ENCODE measurements at regions not wholly inside any gene's neighbourhood (a gene's known extent, or its start where the extent isn't known, plus 50 kb on each side); places are given as distances from the start of the nearest gene placed in this dataset.

DNA sequence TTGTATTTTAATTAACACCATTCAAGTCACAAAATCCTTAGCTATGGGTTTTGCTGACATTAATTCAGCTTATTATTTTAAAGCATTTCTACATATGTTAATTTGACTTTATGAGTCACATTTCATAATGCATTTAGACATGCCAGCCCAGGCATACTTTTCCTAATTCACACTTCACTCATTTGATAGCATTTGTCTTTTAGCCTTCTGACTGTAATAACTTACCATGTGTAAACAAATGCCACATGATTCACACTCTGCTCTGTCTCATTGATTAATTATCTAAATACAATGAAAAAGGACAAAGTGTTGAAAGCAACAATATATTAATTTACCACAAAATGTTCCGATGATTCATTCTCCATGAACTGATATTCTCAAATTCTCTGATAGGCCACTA is 927.8 kb upstream of the EPHA6 start:
- no peak for DNase-seq

DNA sequence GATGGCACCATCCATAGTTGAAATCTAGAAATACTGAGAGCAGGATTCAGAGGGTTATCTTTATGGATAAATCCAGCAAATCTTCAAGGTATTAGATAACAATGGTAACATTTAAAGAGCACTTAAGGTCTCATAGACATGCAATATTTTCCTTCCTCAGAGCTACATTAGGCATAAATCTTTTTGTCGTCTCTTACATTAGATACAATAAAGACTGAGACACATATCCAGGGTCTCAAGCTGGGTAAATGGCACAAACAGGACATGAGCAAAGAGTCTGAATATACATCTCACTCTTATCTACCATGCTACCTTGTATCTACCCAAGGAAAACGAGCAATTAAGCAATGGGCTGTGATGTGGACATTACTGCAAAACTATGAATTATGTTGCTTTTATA is 927.3 kb upstream of the EPHA6 start:
- no peak for DNase-seq

DNA sequence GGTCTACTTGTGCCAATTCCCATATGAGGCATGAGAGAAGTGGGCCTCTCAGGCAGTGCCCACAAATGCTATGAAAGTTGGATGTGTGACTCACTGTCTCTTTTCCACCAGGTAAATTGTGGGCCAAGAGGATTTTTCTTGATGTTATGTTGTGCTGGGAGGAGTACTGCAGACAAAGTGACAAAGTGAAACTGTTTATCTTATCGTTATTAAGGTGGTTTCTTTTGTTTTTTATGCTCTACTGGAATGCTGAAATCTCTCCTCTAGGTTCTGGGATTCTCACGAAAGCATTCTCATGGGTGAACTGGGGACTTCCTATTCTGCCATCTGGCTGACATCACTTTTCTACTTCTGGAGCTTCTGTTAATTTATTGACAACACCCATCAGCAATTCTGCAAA is 919.6 kb upstream of the EPHA6 start:
- no peak for DNase-seq

DNA sequence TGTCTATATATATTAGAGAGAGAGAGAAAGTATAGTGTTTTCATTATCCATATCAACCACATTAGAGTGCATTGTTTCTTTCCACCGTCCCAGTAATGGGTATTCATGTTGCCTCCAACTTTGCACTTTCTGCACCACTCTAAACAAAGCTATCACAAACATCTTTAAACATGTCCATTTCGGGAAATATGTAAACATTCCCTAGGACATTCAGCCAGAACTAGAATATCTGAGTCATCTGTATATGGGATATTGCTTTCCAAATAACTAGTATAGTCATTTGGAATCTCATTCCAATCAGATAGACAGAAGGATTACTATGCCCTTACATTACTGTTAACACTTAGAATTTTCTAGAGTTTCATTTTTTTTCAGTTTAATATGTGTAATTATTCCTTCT is 914.9 kb upstream of the EPHA6 start:
- DNase-seq = no peak

DNA sequence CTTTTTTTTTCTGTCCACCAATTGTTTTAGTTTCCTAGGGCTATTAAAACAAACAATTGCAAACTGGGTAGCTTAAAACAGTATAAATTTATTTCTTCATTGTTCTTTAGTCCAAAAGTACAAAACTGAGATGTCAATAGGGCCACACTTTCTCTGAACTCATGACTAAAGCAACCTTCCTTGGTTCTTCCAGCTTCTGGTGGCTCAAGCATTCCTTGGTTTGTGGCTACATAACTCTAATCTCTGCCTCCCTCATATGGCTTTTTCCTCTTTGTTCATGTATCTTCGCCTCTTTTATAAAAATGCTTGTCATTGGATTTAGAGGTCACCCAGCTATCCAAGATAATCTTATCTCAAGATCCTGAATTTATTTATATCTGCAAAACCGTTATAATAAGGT is 914.5 kb upstream of the EPHA6 start:
- no peak for DNase-seq

DNA sequence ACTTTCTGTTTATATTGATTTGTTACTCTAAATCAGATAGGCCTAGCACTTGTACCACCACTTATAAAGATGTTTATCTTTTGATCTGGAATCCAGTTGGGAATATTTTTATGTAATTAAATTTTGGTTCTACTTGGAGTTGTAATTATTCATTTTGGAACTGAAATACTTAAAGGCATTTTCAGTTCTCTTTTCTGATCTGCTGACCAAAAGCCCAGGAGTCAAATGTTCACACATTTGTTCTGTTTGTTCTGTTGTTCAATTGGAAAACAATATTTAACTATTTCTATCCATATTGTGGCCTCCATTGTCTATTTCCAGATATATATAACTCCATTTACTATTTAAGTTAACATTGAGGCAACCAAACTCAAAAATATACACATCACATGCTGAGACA is 912.4 kb upstream of the EPHA6 start:
- DNase-seq = no peak

DNA sequence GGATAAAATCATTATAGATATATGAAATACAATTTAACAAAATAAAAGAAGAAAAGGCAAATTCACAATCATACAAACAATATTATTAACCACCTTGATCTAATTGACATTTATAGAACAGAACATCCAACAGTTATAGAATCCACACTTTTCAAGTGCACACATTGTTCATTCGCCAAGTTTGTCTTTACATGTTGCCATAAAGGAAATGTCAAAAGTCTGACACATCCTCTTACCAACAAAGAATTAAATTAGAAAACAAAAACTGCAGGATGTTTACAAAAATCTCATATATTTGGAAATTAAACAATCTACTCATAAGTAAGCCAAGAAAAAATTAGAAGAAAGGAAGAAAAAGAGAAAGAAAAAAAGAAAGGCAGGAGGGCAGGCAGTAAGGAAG is 909.2 kb upstream of the EPHA6 start:
- DNase-seq = no peak

DNA sequence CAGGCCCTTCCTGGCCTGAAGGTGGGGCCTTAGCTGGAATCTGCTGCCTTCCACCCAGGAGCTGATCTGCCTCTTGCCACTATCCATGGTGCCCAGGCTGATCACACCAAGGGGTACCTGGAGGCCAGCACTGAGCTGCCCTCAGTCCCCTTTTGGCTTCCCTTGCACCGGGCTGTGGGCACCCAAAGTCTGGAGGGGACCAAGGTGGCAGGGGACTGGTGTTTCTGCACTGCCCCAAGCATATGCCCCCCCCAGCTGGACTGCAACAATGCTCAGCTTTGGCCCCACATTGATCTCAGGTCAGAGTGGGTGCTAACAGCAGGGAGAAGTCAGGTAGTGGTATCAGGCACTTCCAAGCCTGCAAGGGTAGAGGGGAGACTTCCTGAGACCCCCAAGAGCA is 902.6 kb upstream of the EPHA6 start:
- DNase-seq = no peak

DNA sequence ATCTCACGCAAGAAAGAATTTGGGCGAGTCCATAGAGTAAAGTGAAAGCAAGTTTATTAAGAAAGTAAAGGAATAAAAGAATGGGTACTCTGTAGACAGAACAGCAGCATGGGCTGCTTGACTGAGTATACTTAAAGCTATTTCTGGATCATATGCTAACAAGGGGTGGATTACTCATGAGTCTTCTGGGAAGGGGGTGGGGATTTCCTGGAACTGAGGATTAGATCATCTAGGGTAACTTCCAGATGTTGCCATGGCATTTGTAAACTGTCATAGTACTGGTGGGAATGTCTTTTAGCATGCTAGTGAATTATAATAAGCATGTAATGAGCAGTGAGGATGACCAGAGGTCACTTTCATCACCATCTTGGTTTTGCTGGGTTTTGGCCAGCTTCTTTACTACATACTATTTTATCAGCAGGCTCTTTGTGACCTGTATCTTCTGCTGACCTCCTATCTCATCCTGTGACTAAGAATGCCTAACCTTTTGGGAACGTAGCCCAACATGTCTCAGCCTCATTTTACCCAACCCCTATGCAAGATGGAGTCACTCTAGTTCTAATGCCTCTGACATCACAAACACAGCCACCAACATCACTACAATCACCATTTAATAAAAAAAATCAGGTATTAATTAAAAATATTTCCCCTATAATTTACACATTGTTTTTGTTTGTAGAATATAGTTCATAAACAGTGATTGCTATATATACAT is 890.7 kb upstream of the EPHA6 start:
- no peak for DNase-seq

DNA sequence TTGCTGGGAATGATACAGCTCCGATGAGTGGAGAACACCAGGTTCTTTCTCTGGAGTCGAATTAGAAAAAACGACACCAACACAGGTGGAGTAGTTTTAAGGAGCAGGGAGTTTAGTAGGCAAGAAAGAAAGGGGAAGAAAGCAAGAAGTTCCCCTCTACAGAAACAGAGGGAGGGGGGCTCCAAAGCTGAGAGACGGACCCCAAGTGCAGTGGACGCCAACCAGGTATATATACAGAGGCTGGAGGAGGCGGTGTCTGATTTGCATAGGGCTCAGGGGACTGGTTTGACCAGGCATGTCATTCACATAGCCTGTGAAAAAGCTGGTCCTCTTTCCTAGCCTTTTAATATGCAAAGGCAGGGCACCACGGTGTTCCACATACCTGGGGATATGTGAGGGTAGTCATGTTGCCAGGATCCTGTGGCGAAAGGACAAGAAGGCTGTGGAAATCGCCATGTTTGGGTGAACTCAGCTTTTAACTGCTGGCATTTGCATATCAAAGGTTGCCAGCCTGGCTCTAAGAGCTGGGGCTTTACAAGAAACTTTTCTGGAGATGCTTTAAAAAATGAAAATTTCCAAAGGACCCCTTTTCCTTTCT is 887.4 kb upstream of the EPHA6 start:
- DNase-seq = no peak

DNA sequence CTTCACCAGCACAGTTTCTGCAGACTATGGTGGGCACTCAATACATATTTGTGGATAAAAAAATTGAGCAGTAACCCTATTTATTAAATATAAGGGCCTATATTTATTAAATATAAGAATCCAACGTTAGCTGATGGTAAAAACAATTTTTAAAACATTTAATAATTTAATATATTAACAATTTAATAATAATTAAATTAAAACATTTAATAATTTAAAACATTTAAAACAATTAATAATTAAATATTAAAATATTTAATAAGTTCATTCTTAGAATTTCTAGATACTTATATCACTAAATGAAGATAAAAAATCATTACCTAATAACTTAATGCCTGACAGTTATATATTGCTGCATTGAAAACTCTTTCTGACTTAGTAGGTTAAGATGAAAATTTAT is 880.2 kb upstream of the EPHA6 start:
- no peak for DNase-seq

DNA sequence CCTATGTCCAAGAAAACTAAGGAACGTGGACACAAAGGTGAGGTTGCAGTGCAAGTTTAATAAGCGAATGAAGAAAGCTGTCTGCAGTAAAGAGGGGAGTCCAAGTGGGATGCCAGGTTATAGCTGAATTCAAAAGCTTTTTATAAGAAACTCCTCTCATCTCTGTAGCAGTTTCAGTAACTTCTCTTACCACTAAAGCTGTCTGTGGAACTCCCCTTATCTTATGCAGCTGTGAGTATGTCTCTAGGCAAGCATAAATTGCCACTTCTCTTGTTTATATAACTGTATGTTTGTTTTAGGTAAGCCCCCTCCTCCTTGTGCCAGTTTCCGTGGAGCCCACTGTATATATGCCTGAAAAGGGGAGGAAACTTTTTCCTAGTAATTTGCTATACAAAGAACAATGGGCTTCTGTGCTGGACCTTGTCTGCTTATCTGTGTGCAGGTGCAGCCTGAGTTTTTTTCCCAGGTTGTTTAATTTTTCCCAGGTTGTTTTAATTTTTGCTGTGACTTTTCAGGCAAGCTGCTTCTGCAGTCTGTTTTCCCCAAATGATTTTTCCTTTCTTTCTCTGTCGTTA is 875.1 kb upstream of the EPHA6 start:
- no peak for DNase-seq

DNA sequence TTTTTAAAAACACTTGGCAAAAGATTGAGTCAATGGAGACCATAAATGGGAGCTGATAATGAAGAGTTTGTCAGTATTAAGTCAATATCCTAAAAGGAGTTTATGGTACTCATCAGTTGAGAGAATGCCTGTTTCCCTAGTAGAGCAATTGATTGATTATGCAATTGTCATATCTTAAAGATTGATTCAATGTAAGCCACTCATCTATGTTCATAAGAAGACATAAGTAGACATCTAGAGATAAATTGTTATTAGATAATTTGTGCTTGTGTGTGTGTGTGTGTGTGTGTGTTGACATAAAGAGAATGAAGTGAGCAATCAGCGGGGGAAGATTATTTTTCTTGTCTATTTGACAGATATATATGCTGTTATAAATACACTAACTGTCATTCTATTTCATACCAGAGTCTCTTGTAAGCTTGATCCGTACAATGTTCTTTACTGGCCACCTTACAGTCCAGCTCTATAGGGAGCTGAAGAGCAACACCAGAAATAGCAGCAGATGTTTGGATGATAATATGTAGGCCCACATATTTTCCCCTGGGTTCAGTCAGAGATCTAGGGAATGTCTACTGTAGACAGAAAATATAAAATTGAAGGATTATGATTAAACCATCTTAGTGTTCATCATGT is 848.6 kb upstream of the EPHA6 start:
- DNase-seq = no peak

DNA sequence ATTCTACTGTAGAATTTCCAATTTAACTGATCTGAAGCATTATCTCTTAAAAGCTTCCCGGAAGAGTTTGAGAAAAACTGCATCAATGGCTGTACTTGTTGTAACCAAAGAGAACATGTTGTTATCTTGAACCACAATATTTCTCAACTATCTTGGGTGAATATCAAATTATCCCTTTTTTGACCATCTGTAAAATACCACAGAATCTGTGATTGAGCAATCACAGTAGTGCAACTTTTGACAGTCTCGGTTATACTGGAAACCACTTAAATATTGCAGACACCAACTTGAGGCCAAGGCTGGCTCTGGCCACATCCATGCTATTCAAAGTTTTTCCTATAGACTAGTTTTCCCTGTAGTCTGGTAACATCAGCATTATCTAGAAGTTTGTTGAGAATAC is 842.8 kb upstream of the EPHA6 start:
- no peak for DNase-seq

DNA sequence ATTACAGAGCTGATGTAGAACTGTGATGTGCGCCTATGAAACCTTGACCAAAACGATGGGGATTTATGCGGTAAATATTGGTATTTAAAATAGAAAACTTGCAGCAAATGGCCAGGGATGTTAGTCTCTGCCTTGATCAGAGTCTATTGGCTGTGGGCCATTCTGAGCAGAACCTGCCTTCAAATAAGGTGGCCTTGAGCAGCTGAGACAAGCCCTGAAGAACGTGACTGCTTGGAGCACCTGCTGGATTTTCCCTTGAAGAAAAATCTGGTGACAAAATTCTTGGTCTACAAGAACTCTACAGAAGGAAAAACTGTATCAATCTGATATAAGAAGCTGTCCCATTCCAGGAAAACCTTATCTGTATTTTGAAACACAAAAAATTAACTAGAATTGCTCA is 820.1 kb upstream of the EPHA6 start:
- no peak for DNase-seq

DNA sequence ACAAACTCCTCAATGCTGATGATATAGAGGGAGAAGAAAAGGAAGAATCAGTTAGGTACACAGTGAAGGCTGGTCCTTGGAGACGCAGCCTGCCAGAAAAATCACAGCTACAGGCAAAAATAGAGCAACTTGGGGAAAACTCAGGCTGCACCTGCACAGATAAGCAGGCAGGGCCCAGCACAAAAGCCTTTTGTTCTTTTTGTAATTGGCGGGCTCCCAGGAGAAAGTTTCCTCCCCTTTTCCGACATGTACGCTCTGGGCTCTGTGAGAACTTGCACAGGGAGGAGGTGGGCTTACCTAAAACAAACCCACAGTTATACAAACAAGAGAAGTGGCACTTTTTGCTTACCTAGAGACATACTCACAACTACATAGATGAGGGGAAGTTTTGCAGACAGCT is 813.4 kb upstream of the EPHA6 start:
- DNase-seq = no peak

DNA sequence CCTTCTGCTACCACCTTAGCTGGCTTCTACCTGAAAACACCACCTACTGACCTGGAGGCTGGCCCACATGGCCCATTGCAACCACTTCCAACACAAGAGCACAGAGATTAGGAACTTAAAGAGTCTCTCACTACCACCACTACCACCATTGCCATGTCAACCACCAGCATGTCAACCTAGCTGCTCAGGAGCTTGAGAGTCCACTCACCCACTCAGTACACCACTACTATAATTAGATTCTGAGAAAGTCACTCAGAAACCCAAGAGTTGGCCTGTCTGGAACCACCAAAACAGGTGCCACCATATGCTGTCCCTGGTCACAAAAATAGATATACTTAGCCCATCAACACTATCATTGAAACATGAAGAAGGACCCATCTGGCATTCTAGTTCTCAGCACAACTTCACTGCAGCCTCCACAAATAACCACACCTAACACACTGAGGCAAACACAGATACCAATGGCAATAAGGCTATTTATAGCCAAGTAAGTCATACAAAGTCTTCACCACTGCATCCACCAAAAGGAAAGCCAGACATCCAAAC is 806.7 kb upstream of the EPHA6 start:
- no peak for DNase-seq

DNA sequence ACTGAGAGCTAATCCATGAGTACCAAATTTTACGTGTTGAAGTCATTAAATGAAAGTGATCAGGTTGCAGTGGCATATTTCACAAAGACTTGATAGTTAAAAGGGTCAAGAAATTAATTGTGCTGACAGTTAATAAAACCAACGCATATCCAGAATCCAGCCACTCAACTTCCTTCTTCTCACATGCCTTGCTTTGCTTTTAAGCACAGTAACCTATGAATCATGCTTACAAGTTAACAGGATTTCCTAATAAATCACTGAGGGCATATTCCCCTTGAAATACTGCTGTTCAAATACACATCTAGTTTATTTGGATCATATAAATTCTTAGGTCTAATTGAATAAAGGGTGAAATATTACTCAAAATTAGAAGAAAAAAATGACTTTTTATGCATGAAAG is 801.5 kb upstream of the EPHA6 start:
- no peak for DNase-seq

DNA sequence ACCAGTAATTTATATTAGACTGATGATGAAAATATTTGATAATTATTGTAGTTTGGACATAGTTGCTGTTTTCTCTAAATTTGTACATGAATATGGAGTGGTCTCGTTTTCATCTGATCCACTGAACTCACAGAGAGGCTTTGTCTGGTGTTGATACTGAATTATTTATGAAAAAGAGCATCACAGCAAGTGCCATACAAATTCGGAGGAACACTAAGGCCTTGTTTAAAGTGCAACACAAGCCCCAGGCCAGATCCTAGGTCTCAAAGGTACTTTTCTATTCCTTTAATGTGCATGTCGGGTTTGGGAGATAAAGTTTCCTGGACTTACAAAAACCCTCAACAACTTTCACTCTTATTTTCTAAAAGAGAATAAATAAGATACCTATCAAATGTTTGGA is 796.8 kb upstream of the EPHA6 start:
- no peak for DNase-seq

DNA sequence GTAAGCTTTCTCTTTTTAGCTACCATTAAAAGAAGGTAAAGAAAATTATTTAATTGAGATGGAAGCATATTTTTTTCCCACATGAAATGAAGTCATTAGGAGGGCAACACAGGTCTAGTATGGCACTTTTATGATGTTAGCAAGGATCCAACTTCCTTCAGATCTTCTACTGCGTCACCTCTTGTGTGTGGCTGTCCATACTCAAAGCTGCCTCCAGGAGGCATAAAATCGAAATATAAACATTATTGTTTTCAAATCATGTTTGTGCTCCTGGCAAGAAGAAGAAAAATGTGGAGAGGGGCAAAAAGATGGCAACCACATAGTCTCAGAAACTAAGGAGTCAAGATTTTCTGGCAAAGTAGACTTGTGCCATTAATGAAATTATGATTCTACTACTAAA is 791.7 kb upstream of the EPHA6 start:
- DNase-seq = no peak

DNA sequence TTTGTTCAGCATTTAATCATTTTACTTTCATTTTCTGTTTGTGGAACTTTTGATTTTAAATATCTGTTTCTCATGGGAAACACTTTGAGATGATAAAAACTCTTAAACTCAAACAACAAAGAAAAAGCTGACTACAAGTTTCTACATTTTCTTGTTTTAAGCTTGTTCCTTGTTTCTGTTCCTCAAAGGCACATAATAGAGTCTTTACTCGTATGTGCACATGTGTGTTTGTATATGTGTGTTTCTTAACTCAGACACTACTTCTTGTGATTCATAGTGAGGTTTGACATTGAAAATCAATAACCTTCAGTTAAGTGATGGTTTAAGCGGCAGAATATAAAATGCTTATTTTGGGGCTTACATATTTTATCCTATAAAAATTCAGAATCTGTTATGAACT is 786.7 kb upstream of the EPHA6 start:
- no peak for DNase-seq

DNA sequence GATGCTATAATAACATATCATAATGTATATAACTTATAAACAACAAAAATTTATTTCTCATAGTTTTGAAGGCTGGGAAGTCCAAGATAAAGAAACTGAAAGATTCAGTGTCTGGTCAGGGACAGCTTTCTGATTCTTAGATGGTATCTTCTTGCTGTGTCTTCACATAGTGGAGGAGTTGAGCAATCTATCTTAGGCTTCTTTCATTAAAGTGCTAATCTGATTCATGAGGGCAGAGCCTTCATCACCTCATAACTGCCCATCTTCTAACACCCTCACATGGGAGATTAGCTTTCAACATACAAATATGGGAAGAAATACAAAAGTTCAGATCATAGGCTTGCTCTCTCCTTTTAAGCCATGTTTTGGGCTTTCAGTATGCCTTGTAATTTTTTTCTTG is 774.8 kb upstream of the EPHA6 start:
- DNase-seq = no peak

DNA sequence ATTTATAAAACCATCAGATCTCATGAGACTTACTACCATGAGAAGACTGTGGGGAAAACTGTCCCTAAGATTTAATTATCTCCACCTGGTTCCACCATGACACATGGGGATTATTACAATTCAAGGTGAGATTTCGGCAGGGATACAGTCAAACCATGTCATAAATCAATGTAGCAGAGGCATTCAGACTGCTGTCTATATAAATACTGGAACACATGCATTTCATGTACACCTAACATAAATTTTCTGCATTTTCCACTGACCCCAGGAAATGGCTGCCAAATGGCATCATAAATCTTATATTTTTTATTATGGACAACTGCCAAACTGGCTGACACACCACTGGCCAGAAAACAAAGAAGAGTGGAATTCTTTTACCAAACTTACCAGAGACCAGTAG is 755.1 kb upstream of the EPHA6 start:
- no peak for DNase-seq

DNA sequence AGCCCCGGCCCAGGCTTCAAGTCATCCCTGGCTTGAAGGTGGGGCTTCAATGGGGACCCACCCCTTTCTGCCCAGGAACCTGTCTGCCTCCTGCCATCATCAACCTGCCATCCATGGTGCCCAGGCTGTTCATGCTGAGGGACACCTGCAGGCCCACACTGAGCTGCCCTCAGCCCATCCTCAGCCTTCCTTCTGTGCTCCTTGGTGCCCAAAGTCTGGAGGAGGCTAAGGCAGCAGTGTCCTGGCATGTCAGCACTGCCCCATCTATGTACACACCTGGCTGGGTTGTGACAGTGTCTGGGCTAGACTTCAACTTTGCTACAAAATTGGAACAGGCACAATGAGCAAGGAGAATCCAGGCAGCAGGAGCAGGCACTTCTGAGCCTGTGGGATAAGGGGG is 745.3 kb upstream of the EPHA6 start:
- DNase-seq = no peak

All from activated CD4-positive, alpha-beta T cell treated with anti-CD3 and anti-CD28 coated beads, Interleukin-2, amount 50 U/mL, for 1 hour (primary cell).